Type B pancreatic cell (in vitro differentiated cells): ENCODE measurements at regions not wholly inside any gene's neighbourhood (a gene's known extent, or its start where the extent isn't known, plus 50 kb on each side); places are given as distances from the start of the nearest gene placed in this dataset.
A peak's percentile ranks its signal among the peaks of the same experiment; 100 is the strongest.
"Not testable (repeated sequence)": the region's sequence is repeated elsewhere in the genome, so short reads cannot be mapped to it uniquely, and the experiment has no call there.

Experiments
- DNase-seq: peaks from one replicate; pipeline ENCODE4 v3.0.0; 2021; ENCODE audit warnings: mixed read lengths; ENCODE audit not compliant: unreplicated experiment; ENCODE audit errors: extremely low spot score
- H3K27ac Mint-ChIP-seq: 2 replicates; pipeline ENCODE4 v1.8.0; 2021; ENCODE audit warnings: mild to moderate bottlenecking, mixed read lengths
- H3K27me3 Mint-ChIP-seq: 2 replicates; pipeline ENCODE4 v1.8.0; 2021; ENCODE audit warnings: mixed read lengths
- H3K36me3 Mint-ChIP-seq: 2 replicates; pipeline ENCODE4 v1.8.0; 2021; ENCODE audit warnings: mixed read lengths
- H3K4me1 Mint-ChIP-seq: one replicate; pipeline ENCODE4 v1.8.0; 2021; ENCODE audit warnings: mixed read lengths; ENCODE audit not compliant: unreplicated experiment
- H3K4me3 Mint-ChIP-seq: 2 replicates; pipeline ENCODE4 v1.8.0; 2021; ENCODE audit warnings: mild to moderate bottlenecking, mixed read lengths
- H3K9me3 Mint-ChIP-seq: 2 replicates; pipeline ENCODE4 v1.8.0; 2021; ENCODE audit warnings: mixed read lengths

DNA sequence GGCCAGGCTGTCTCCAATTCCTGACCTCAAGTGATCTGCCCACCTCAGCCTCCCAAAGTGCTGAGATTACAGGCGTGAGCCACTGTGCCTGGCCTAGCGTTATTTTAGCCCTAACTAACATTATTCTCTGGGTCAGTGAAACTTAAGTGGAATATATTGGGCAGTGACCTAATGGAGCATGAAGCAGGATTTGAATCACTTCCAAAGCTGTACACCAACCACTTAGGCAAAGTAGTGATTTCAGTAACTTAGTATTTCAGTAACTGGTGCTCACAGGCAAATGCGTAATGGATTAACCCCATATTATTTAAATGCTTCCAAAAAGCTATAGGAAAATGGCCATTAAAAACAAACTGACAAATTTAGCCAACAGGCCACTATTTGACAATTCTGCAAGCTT, 142.6 kb downstream of the FAM72B start:
- not testable (repeated sequence) for H3K4me1 Mint-ChIP-seq, H3K27me3 Mint-ChIP-seq, DNase-seq, H3K27ac Mint-ChIP-seq, H3K36me3 Mint-ChIP-seq, H3K4me3 Mint-ChIP-seq, H3K9me3 Mint-ChIP-seq

DNA sequence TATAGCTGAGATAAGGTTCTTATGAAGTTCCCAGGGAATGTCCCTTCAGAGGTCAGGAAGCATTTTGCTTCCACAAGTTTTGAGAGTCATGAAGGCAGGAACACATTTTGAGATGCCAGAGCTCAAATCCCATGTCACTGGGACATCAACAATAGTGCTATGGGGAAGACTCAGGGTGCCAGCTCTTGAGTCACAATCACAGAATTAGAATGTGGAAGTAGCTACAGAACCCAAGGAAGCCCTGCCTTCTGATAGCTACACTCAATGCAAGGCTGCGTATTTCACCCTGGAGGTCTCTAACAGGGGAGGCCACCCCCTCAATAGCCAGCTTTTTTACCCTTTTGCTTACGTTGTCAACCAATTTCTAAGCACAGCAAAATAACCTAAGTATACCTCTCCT, 141.3 kb downstream of the FAM72B start:
- not testable (repeated sequence) for H3K27me3 Mint-ChIP-seq, H3K36me3 Mint-ChIP-seq, H3K9me3 Mint-ChIP-seq, H3K4me1 Mint-ChIP-seq, H3K27ac Mint-ChIP-seq, DNase-seq, H3K4me3 Mint-ChIP-seq

DNA sequence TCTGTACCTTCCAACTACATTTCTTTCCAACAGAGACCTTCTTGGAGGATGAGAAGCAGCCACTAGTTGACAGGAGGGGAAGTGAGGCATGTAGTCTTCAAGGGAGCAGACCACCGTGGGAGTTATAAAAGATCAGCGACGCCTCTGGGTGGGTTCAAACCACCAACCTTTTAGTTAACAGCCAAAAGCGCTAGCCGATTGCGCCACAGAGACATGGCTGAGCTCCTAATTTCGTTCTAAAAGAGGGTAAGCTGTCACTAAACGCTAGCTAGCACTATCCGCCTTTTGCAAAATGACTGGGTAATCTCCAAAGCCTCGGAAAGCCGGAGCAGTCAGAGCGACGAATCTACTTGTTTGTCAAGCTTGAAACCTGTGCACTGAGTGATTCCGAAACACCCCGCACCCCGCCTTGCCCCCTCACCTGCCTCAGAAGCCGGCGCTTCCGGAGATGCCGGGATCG, 135.8 kb downstream of the FAM72B start:
- not testable (repeated sequence) for H3K4me3 Mint-ChIP-seq, H3K9me3 Mint-ChIP-seq, DNase-seq, H3K4me1 Mint-ChIP-seq, H3K27ac Mint-ChIP-seq, H3K36me3 Mint-ChIP-seq
- H3K27me3 Mint-ChIP-seq, result peaks cover 33% of the 10 kb centered on the region

DNA sequence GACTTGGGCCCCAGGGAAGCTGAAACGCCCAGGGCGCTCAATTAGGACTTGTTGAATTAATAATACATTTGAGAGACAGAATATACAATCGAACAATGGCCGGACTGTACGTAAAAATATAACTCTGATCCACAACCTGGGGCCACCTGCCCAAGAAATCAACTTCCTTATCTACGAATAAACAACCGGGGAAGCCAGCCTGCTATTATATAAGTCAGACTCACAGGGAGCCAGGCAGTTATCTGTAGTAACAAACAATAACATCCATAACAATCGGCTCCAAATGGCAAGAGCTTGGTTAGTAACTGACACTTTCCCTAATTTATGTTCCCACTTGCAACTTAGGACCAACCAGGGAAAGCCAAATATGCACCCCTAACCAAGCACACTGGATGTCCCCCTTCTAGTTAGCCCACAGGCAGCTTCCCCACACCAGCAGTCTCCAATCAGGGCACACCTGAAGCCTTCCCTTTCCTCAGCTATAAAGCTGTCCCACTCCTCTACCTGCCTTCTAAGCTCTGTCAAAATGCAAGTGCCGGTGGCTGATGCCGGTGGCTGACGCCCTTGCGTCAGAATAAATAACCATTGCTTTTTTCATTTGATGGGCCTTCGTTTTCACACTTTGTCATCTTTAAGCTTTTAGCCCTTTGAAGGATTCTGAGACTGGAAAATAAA, 135.2 kb downstream of the FAM72B start:
- H3K27ac Mint-ChIP-seq, H3K36me3 Mint-ChIP-seq, H3K4me3 Mint-ChIP-seq, H3K9me3 Mint-ChIP-seq, DNase-seq, H3K4me1 Mint-ChIP-seq: not testable (repeated sequence)
- H3K27me3 Mint-ChIP-seq, result peaks cover 30% of the 10 kb centered on the region

DNA sequence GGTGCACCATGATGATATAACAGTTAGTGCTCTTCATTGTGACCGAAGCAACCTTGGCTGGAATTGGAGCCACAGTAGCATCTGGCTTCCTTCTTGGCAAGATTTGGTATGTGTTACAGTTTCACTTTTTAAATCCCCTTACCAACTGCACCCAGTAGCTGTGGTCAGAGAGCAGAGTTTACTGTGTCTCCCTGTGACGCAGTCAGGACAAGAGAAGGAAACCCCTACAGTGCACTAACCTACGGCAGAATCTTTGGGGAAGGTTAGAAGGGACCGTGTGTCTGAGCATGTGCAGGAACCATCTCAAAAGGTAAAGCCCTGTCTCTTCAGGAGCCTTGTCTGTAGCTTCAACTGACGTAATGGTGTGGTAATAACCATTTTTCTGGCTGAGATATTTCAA, 134.0 kb downstream of the FAM72B start:
- not testable (repeated sequence) for H3K36me3 Mint-ChIP-seq, H3K4me1 Mint-ChIP-seq, H3K4me3 Mint-ChIP-seq, H3K9me3 Mint-ChIP-seq, H3K27ac Mint-ChIP-seq, DNase-seq
- peaks cover 35% of the 10 kb centered on the region for H3K27me3 Mint-ChIP-seq

DNA sequence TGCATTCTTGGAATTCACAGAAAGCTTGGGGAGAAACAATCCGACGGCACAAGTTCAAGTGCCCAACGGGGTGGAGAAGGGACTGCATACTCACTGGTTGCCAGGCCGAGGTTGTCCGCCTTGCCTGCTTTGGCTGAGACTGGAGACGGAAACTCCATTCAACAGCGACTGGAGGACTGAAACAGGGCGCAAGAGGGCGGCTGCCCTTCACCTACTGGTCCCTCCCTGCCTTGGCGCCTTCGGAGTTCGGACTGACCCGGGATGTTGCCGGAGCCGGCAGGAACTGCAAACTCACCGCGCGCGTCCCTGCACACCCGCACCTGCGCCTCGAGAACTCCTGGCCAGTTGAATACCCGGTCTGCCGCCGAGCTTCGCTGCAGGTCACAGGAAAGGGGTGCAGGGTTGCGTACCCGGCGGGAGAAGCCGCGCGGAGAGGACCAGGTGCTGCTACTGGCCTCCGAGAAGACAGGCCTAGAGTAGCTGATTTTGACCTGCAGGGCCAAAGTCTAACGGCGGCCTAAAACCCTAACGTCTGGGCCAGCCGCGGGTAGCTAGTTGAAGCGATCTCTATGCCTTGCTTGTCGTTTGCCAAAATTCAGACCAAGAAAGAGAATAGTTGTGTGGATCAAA, 132.9 kb downstream of the FAM72B start:
- H3K27ac Mint-ChIP-seq, H3K9me3 Mint-ChIP-seq, H3K4me1 Mint-ChIP-seq, H3K36me3 Mint-ChIP-seq, DNase-seq: not testable (repeated sequence)
- peaks cover 36% of the 10 kb centered on the region for H3K27me3 Mint-ChIP-seq
- H3K4me3 Mint-ChIP-seq, result peak overlapping the region; percentile 78

DNA sequence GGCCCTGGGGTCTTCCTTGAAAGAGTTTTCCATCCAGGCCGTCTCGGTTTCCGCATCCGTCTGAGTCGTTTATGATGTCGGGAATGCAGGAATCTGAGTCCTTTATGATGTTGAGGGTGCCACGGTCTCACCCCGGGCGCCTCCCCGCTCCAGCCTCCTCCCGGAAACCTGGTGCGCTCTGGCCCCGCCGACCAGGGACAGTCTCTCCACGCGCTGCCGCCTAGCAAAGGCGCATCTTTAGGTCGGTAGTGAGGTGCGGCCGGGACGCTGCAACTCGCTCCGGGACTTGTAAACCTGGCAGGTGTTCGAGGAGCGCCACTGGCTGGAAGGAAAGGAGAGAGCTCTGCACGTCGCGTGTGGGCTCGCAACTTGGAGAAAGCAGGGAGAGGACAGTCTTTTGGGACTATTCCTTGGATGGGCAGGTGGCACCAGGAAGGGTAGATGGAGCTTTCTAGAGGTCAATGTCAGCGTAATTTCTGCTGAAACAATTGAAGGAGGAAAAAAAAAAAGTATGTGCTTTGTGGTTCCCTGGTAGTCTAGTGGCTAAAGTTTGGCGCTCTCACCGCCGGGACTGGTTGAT, 132.0 kb downstream of the FAM72B start:
- not testable (repeated sequence) for H3K9me3 Mint-ChIP-seq, DNase-seq, H3K4me1 Mint-ChIP-seq, H3K27ac Mint-ChIP-seq, H3K36me3 Mint-ChIP-seq
- Mint-ChIP-seq H3K27me3 (peaks cover 36% of the 10 kb centered on the region), H3K4me3 (peak overlapping the region; percentile 51)

DNA sequence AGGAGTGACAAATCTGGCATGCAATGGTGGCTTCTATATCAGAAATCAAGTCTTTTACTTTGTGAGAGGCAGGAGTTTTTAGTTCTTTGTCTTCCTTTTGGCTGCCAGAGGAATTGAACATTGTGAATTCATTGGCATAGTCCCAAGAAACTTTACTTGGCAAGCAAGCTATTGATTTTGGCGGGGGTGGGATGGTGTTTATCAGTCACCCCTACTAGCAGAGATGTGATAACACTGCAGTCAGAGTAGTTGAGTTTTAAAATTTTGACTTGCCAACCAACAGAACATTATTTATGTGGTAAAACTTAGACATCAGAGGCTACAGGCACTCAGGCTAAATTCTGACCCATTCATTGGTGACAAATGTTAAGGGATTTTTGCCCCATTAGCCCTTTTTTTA, 129.2 kb downstream of the FAM72B start:
- H3K27ac Mint-ChIP-seq, H3K4me1 Mint-ChIP-seq, H3K36me3 Mint-ChIP-seq, H3K9me3 Mint-ChIP-seq, H3K4me3 Mint-ChIP-seq, DNase-seq: not testable (repeated sequence)
- H3K27me3 Mint-ChIP-seq, result peaks cover 31% of the 10 kb centered on the region

DNA sequence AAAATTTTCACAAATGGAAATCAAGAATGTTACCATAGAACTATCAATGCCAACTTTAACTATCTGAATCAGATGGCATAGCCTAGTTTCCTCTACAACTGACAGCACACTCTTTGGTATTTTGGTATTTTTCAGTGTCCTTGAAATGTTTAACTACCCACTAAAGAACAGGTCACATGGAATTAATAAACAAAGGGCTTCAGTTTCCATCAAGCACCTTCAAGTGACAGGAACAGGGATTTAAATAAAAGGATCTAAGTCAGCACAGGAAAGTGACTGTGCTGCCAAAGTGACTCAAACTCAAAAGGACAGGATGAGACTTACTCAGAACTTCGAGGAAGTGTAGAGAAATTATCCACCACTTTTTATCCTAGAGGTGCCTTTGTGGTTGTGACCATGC, 117.2 kb downstream of the FAM72B start:
- H3K27me3 Mint-ChIP-seq, DNase-seq, H3K9me3 Mint-ChIP-seq, H3K36me3 Mint-ChIP-seq, H3K27ac Mint-ChIP-seq, H3K4me1 Mint-ChIP-seq, H3K4me3 Mint-ChIP-seq: not testable (repeated sequence)

DNA sequence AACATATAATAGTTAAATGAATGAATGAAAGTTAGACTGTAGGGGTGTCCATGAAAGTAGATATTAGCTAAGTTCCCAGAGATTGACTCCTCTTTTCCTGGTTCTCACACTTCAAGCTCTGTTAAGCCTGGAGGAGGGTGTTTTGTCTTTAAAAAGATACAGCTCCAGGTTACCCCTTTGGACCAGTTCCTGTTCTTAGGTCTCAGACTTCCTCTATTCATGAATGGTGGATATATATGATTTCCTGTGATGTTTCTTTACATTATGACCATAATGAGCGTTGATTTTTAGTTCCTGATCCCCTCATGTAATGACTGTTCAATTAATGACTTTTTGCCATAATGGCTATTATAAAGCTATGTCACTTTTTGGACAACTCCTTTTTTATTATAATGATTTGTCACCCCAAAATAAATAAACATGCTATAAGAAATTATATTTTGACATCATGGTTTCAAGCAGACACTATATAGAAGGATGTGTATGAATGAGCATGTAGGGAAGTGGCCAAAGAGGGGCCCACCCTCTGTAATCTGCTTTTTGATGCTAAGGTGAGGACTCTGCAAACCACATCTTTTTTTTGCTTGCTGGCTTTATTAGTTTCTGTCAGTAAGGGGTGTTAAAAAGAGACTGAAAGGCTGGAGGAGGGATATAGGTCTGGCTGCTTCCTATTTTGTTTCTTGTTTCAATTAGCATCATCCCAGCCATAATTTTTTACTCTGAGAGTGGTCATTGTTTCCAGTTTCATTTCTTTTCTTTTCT, 115.2 kb downstream of the FAM72B start:
- not testable (repeated sequence) for H3K27me3 Mint-ChIP-seq

DNA sequence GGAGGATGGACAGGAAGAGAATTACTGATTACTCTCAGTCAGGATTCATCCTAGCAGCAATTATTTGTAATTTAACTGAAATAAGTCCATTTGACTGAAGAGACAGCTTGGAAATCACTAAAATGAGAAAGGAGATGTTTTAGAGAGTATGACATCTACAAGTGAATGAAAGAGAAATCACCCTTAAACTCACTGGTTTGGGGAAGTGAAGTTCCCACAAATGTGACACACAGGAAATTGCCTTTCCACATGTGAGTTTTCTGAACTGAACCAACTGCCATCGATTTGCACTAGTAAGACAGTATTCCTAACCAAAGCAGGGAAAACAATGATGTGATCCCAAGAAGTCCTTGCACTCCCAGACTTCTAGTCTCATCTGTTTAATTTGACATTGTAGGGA, 110.3 kb downstream of the FAM72B start:
- H3K4me1 Mint-ChIP-seq, H3K36me3 Mint-ChIP-seq, H3K27me3 Mint-ChIP-seq, H3K4me3 Mint-ChIP-seq, DNase-seq, H3K9me3 Mint-ChIP-seq, H3K27ac Mint-ChIP-seq: not testable (repeated sequence)

More for the DNA sequence above, 115.2 kb downstream of the FAM72B start:
- H3K36me3 Mint-ChIP-seq, DNase-seq, H3K4me1 Mint-ChIP-seq, H3K9me3 Mint-ChIP-seq, H3K27ac Mint-ChIP-seq, H3K4me3 Mint-ChIP-seq: not testable (repeated sequence)

DNA sequence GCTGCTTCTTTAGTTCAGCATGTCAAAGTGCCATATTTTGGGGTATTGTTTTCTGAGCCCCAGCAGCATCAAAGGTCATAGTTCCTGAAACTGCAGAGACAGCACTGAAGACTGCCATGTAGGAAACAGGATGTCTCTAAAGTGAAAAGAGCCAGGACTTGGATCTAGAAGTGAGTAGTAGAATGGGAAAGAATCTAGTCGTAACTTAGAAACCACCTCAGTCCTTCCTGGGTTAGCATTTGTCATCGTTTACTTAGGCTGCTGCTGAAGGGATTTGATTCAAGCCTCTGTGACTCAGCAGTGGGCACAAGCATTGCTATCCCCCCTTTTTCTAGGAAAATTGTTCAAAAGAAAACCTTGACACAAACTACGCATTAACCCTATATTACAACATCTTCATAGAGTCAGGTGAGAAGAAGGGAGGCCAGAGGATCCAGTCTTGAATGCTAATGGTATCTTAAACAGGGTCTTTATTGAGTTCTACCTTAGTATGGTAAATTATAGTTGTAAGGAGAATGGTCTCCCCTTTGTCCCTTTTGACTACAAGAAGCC, 108.8 kb downstream of the FAM72B start:
- H3K27me3 Mint-ChIP-seq, H3K4me3 Mint-ChIP-seq, H3K27ac Mint-ChIP-seq, H3K36me3 Mint-ChIP-seq, H3K9me3 Mint-ChIP-seq, H3K4me1 Mint-ChIP-seq, DNase-seq: not testable (repeated sequence)

DNA sequence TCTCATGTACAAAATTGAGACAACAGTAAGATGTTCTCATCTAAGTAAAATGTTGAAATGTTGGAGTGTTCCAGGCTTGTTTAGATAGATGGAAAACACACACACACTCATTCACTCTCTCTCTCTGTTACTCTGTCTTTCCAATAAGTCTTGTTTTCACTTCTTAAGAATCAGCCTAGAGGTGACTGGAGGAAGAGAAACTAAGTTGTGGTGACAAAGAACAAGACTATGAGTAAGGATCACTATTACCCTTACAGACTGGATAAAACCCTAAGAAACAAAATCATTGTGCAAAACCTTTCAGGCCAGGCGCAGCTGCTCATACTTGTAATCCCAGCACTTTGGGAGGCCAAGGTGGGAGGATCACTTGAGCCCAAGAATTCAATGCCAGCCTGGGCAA, 107.5 kb downstream of the FAM72B start:
- not testable (repeated sequence) for H3K27me3 Mint-ChIP-seq, H3K36me3 Mint-ChIP-seq, H3K27ac Mint-ChIP-seq, H3K4me1 Mint-ChIP-seq, DNase-seq, H3K9me3 Mint-ChIP-seq, H3K4me3 Mint-ChIP-seq

DNA sequence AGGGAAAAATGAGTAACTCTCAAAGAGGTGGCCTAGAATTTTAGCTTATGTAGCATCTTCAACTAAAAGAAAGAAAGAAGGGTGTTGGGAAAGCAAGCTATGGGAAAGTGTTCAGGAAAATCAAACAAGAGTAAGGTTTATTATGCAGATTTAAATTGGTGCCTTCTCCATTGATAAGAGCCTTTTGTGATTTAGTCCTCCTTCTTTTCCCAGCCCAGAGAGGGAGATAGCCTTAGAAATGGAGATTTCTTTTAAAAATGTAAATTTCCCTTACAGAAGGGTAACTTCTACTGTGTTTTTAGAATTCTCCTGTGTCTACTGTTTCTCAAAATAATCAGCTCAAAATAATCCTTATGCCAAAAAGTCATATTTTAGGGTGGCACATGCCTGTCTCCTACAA, 104.5 kb downstream of the FAM72B start:
- H3K27me3 Mint-ChIP-seq, H3K9me3 Mint-ChIP-seq, H3K36me3 Mint-ChIP-seq, DNase-seq, H3K4me3 Mint-ChIP-seq, H3K27ac Mint-ChIP-seq, H3K4me1 Mint-ChIP-seq: not testable (repeated sequence)
